ENCODE measurements at regions not wholly inside any gene's neighbourhood (a gene's known extent, or its start where the extent isn't known, plus 50 kb on each side); places are given as distances from the start of the nearest gene placed in this dataset.

- peak; percentile 81 for DNase-seq (ENCODE audit: low read depth)
These were observed 270.1 kb downstream of the SOX9 start for GRCh38 chr17:72390675-72391508.

DNA sequence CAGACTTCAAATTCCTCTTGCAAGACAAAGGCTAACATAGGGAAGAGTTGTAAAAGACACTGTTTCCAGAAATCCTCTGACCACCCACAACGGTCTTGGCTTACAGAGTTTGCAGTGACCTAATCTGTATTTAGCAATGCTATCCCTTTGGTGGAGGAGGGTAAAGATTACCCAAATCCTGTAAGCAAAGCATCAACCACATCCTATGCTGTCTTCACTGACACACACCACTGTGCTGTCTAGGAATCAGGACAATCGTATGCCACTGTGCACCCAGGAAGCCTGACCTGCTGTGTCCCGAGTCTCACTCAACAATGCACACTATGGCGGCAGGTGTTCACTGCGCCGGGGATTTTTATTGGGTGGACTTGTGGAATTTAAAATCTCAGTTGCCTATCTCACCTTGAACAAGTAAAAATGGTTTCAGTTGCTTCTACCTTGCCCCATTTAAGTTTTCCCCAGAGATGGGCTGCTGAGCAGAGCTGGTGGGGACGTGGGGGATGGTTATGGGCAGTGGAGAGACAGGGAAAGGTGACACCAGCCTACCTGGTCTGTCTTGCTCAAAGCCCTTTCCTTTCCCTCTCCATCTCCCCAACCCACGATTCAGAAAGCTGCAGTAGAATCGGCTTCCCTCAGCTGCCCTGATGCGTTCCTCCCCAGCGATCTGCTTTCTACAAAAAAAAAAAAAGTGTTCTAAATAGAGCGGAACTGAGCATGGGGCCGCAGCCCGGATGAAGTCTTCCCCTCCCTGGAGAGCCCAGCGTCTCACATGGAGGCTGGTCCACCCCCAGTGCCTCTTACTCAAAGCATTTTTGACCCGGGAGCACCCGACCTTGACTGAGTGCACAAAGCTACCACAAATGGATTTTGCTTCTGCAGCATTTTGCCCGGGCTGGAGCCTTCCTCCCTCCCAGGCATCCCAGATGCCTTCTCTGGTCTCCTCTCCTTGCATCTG, 271.5 kb downstream of the SOX9 start:
- DNase-seq (ENCODE audit: low read depth): peak; percentile 92

- peak; percentile 91 for DNase-seq (ENCODE audit: low read depth)
These were observed 272.7 kb downstream of the SOX9 start for GRCh38 chr17:72393553-72393952.

DNA sequence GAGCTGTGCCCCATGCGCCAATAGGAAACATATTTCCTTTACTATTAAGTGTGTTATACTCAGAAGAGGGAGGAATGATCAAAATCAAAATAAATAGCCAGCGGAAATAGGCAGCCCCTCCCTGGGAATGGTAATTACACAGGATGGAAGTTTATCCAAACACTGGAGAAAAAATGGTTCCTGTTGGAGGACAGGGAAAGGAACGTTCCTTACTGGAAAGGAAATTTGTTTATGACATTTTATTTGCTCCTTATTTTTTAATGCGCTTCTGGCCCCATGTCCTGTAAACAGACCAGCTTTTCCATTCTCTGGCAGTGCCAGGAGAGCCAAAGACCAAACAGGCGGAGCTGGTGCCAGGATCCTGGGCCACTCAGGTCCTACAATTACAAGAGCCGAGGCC, 273.7 kb downstream of the SOX9 start:
- DNase-seq (ENCODE audit: low read depth): peak; percentile 35

- no peak for DNase-seq (ENCODE audit: low read depth)
These were observed 275.3 kb downstream of the SOX9 start for GRCh38 chr17:72396121-72396520.

GRCh38 chr17:72397223-72397667, 276.4 kb downstream of the SOX9 start:
- no peak for DNase-seq (ENCODE audit: low read depth)

GRCh38 chr17:72397687-72398086, 276.9 kb downstream of the SOX9 start:
- peak; percentile 65 for DNase-seq (ENCODE audit: low read depth)

DNA sequence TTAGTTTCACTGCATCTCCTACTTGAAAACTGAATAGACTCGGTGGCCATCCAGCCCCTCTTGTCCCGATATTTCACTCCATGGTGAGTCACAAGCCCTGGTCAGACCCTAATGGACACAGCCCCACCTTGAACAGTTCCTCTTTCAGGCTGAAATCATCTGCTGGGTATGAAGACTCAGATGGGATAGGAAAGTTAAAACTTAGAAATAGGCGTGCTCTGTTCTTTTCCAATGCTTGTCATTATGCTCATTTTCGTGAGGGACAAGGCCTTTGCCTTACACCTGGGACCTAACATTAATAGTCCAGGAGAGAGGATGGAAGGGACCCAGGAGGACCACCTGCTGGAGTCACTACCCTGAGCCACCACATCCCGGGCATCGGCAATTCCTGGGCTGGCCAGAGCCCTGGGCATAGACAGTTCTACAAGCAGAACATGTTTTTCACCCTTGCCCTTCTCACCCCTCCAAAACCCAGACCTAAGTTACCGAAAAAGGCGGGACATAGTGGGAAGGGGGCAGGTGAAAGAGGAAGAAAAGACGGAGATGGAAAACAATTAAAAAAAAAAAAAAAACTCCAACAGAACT, 278.3 kb downstream of the SOX9 start:
- no peak for DNase-seq (ENCODE audit: low read depth)

DNA sequence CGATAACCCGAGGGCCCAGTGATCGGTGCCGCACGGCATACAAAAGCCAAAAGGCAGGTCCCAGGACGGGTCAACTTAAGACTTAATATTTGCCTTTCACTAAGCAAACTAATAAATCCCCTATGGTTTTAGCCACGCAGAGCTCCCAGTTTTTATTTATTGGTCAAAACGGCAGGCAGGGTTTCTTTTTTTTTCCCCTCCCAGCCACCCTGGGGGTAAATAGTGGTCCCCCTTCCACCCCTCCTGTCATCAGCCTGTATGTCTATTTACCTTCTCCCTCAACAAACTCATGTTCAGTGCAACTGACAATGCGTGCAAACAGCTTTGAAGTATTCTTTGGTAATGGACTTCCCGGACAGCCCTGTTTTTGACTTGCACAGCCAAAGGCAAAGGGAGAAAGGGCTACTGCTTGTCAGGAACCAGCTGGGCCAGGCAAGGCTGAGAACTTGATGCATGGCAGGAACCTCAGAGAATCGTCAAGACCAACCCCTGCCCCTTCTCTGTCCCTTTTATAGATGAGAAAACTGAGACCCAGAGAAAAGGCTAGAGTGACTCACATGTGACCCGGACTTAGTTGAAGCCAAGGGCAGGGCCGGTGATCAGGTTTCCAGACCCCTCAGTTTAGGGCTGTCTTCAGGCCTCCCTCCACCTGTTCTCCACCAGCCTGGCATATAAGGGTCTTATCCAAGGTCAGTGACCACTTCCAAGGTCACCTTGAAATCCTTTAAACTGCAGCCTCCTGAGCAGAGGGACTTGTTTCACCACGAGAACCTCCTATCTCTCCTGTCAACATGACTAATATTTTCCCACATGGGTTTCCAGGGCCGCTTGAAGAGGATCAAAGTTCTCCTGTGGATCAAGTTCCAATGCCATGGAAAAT, 279.0 kb downstream of the SOX9 start:
- no peak for DNase-seq (ENCODE audit: low read depth)

- no peak for DNase-seq (ENCODE audit: low read depth)
These were observed 279.6 kb downstream of the SOX9 start for GRCh38 chr17:72400488-72400827.

DNA sequence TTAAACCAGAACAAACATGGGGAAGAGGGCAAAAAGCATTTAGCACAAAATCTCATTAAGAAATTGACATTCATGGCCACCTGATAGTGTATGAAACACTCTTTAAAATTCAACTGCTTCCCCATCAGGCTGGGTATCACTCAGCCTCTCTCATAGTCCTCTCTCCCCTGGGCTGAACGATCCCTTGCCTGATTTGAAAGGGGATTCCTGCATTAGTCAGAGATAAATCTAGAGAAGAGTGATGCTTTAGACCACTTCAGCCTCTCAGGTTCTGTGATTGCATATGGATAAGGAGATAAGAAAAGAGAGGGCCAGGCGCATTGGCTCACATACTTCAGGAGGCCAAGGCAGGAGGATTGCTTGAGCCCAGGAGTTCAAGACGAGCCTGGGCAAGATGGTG, 280.0 kb downstream of the SOX9 start:
- no peak for DNase-seq (ENCODE audit: low read depth)

DNA sequence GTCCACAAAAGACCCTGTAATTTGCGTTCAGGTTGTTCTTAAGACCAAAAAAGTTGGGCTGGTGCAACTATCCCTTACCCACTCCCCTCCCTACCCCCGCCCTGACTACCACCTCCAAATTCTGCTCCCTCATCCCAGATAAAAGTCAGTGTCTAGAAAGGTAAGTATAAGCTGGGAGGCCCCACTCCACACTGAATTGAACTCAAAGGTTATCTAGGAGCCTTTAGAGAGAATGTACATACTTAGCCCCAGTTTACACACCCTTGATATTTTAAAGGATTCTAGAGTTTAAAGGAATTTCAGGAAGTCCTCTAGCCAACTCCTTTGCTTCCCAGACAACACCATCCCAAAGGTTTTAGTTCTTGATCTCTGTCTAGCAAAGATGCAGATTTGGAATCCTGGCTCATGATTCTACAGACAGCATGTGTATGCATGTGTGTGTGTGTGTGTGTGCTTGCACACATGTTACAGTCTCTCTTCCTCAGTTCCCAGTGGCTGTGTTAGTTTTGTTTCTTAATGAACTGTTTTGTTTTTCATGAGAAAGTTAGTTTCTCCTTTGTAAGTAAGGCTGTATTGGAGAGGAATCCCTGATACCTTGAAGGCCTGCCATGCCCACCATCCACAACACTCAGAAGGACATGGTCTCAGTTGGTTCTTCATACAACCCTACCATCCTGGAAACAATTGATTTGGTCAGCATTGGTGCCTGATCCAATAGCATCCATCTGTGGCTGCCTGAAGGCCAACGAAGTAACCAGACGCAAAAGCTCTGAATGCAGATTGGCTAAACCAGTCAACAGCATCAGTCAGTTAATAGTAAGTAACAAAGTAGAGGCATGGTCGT, 281.3 kb downstream of the SOX9 start:
- DNase-seq (ENCODE audit: low read depth): no peak

DNA sequence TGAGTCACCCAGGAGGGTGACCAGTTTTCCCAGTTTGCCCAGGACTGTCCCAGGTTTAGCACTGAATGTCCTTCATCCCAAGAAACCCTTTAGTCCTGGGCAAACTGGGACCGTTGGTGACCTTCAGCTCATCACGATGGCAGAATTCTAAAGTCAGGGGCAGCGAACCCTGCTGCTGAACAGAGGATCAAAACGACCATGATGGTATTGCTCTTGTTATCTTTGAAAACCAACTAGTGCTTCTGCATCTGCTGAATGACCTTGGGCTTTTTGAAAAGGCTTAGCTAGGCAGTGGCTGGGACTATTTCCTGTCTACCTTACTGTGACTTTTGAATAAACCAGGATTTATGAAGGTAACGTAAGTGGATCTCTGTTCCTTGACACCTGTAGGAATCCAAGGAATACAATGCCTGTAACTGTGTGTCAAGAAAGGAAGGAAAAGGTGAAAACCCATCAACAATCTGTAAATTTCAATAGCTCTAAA, 281.9 kb downstream of the SOX9 start:
- DNase-seq (ENCODE audit: low read depth): no peak

GRCh38 chr17:72403713-72404209, 282.9 kb downstream of the SOX9 start:
- DNase-seq (ENCODE audit: low read depth): no peak

GRCh38 chr17:72404872-72405271, 284.1 kb downstream of the SOX9 start:
- peak; percentile 86 for DNase-seq (ENCODE audit: low read depth)

DNA sequence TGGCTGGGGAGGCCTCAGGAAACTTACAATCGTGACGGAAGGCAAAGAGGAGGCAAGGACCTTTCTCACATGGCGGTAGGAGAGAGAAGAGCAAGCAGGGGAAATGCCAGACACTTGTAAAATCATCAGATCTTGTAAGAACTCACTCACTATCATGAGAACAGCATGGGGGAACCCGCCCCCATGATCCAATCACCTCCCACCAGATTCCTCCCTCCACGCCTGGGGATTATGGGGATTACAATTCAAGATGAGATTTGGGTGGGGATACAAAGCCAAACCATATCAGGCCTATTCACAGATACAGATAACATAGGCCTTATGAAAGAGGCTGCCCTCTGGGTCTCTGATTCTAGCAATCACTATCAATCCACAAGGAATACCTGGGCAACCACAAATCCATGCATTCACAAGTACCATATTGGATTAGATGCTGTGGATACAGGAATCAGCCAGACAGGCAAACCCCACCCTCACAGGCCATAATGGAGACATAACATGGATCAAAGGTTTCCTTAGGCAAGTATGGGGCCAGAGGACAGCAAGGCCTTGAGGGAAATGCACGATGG, 284.9 kb downstream of the SOX9 start:
- no peak for DNase-seq (ENCODE audit: low read depth)

DNA sequence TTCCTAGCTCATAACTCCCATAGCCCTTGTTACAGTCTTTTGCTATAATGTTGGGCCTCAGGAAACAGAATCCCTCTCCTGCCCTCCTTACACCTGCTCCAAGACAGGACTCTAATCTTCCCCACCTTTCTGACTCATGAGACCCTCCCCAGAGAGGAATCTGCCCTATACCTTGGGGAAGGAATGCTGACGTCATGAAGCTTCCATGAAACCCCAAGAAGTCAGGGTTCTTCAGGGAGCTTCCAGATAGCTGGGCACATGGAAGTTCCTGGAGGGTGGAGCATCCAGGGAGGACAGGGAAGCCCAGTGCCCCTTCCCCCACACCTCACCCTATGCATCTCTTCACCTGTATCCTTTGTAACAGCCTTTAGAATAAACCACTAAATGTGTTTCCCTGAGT, 285.7 kb downstream of the SOX9 start:
- DNase-seq (ENCODE audit: low read depth): no peak

- DNase-seq (ENCODE audit: low read depth): peak; percentile 99
These were observed 286.6 kb downstream of the SOX9 start for GRCh38 chr17:72407336-72407909.

DNA sequence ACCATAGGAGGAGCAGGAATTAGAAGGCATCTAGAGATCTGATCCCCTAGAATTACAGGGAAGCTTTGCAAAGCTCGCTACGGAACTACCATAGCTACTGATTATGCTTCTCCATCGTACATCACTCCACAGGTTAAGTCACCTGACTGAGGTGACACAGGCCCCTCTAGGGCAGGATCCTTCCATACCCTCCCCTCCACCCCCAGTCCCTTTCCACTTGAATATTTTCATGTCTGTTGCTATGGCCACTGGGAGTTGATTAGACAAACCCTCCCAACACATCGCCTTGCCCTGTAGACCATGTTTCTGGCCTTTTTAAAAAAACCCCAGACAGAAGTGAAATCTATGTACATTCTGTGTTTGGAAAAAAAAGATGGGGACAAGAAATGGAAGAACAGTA, 287.1 kb downstream of the SOX9 start:
- no peak for DNase-seq (ENCODE audit: low read depth)

GRCh38 chr17:72408641-72409040, 287.8 kb downstream of the SOX9 start:
- DNase-seq (ENCODE audit: low read depth): no peak

Measured in EH (cell line).